Dendritic cell treated with granulocyte-macrophage colony-stimulating factor and Interleukin-4, amounts not matched to agents 40 ng/mL and 50 ng/mL, for 4 days (primary cell): ENCODE measurements at regions not wholly inside any gene's neighbourhood (a gene's known extent, or its start where the extent isn't known, plus 50 kb on each side); places are given as distances from the start of the nearest gene placed in this dataset.
"Not testable (repeated sequence)": the region's sequence is repeated elsewhere in the genome, so short reads cannot be mapped to it uniquely, and the experiment has no call there.

Experiments
- H3K27ac Mint-ChIP-seq: one replicate; pipeline ENCODE4 v1.8.0; 2022; ENCODE audit warnings: mild to moderate bottlenecking, mixed read lengths
- H3K27me3 Mint-ChIP-seq: one replicate; pipeline ENCODE4 v1.8.0; 2022; ENCODE audit warnings: mild to moderate bottlenecking, mixed read lengths
- H3K36me3 Mint-ChIP-seq: one replicate; pipeline ENCODE4 v1.8.0; 2022; ENCODE audit warnings: low read depth, mixed read lengths
- H3K4me1 Mint-ChIP-seq: one replicate; pipeline ENCODE4 v1.8.0; 2022; ENCODE audit warnings: low read depth, mixed read lengths
- H3K4me3 Mint-ChIP-seq: one replicate; pipeline ENCODE4 v1.8.0; 2022; ENCODE audit warnings: mild to moderate bottlenecking, moderate library complexity, mixed read lengths
- H3K9me3 Mint-ChIP-seq: one replicate; pipeline ENCODE4 v1.8.0; 2022; ENCODE audit warnings: mixed read lengths
- intact Hi-C: fragments of 100-400 bp; cut with micrococcal nuclease; formaldehyde crosslinking; loops from one replicate; pipeline ENCODE4 v1.15.0; 2022

DNA sequence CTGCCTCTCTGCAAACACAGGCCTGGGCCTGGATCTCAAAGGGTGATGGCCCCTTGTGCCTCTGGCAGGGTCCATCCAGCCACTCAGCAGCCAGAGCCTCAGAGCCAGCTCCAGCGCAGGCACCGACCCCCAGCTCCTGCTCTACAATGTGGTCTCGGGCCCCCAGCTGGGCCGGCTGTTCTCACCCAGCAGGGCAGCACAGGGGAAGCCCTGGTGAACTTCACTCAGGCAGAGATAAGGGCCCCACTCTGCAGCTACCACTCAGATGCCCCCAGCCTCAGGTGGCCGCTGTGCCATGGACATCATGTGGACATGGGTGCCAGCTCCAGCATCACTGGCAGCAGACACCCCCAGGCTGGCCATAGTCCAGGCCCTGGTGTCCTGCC, 173.1 kb downstream of the TBC1D2B start:
- H3K27me3 Mint-ChIP-seq = peaks cover 13% of the 10 kb centered on the region
- H3K4me1 Mint-ChIP-seq = peaks cover 8% of the 10 kb centered on the region
- no peak overlapping the region for H3K4me3 Mint-ChIP-seq
- no peak overlapping the region for H3K27ac Mint-ChIP-seq
- H3K36me3 Mint-ChIP-seq = no peaks in the 10 kb centered on the region
- intact Hi-C loops = no loop called here
- no peaks in the 10 kb centered on the region for H3K9me3 Mint-ChIP-seq

DNA sequence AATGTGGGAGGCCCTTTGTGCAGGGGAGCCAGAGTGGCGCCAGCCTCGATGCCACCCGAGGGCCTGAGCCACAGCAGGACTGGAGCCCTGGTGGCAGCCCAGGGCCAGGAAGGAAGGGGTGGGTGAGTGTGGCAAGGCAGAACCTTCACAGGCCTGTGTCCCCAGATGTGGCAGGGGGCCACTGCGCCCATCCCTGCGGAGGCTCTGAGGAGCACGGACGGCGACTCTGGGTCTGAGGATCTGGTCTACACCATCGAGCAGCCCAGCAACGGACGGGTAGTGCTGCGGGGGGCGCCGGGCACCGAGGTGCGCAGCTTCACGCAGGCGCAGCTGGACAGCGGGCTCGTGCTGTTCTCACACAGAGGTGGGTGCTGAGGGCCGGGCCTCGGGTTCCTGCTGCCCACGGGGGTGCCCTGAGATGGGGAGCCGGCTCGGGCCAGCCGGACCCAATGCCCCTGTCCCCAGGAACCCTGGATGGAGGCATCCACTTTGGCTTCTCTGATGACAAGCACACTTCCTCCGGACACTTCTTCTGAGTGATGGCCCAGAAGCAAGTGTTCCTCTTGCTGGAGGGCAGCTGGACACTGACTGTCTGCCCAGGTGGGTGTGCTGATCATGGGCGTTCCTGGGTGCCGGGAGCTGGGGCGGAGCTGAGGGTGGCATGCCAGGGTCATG, 173.6 kb downstream of the TBC1D2B start:
- H3K27ac Mint-ChIP-seq, intact Hi-C loops, H3K4me1 Mint-ChIP-seq, H3K36me3 Mint-ChIP-seq, H3K4me3 Mint-ChIP-seq, H3K9me3 Mint-ChIP-seq: not testable (repeated sequence)
- peaks cover 11% of the 10 kb centered on the region for H3K27me3 Mint-ChIP-seq

DNA sequence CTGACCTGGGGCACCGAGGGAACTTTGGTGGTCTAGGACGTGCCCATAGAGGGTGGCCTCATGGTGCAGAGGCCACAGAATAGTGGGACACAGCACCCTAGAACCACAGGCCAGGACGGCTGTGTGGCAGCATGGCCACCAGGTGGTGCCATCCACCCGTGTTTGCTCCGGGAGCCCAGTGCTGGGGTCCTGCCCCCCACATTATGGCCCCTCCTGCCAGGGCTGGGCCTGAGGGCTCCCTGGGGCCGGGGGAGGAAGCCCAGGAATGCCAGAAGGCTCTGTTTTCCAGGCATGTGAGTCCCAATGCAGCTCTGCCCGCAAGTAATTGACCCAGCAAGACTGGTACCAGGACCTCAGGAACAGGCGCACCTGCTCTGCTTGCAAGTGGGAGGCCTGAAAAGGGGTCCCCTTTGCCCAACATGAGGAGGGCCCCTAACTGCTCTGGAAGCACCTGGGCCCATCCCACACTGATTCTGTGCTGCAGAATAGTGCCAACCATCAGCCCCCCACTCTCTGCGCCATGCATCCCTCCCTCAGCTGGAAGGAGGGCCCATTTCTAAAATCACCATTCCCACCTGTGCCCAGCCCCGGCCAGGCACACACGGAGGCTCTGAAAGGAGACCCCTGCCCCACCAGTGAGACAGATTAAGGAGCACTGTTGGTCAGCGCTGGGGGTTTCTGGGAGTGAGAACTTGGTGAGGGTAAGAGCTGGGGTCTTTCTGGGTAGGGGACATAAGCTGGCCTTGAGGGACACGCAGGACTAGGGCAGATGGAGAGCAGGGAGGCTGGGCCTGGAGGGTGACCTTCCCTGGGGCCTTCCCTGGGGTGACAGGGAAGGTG, 174.4 kb downstream of the TBC1D2B start:
- H3K27ac Mint-ChIP-seq, H3K9me3 Mint-ChIP-seq, H3K4me3 Mint-ChIP-seq, H3K27me3 Mint-ChIP-seq, H3K4me1 Mint-ChIP-seq, intact Hi-C loops, H3K36me3 Mint-ChIP-seq: not testable (repeated sequence)

DNA sequence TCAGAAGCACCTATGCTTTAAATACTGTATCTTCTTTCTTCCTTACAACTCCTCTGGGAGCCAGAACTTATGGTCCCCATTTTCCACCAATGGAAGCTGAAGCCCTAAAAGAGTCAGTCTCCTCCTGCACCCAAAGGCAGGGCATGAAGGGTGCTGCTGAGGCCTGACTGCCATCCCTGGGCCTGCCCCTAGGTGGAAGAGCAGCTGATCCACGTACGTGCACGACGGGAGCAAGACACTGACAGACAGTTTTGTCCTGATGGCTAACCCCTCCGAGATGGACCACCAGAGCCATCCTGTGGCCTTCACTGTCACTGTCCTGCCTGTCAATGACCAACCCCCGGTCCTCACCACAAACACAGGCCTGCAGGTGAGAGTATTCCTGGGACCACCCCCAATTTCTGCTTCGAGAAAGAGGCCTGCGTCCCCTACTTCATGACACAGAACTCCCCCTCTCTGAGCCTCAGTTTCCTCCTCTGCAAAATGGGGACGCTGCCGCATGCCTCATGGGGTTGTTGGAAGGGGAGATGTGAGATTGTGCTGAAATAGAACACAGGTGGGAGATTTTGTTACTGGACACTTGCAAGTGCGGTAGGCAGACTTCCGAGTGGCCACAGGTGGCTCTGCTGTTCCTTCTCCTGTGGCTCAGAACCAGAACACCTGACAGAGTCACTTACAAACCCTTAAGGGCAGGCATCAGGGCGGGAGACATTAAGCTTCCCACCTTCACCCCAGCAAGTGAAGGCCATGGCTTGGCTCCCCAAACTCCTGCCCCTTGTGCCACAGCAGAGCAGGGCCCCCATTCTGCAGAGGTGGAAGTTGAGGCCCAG, 175.4 kb downstream of the TBC1D2B start:
- H3K9me3 Mint-ChIP-seq = no peaks in the 10 kb centered on the region
- peaks cover 3% of the 10 kb centered on the region for H3K27me3 Mint-ChIP-seq
- H3K4me3 Mint-ChIP-seq = no peak overlapping the region
- no peak overlapping the region for H3K27ac Mint-ChIP-seq
- intact Hi-C loops = no loop called here
- H3K4me1 Mint-ChIP-seq = no peaks in the 10 kb centered on the region
- H3K36me3 Mint-ChIP-seq = no peaks in the 10 kb centered on the region

DNA sequence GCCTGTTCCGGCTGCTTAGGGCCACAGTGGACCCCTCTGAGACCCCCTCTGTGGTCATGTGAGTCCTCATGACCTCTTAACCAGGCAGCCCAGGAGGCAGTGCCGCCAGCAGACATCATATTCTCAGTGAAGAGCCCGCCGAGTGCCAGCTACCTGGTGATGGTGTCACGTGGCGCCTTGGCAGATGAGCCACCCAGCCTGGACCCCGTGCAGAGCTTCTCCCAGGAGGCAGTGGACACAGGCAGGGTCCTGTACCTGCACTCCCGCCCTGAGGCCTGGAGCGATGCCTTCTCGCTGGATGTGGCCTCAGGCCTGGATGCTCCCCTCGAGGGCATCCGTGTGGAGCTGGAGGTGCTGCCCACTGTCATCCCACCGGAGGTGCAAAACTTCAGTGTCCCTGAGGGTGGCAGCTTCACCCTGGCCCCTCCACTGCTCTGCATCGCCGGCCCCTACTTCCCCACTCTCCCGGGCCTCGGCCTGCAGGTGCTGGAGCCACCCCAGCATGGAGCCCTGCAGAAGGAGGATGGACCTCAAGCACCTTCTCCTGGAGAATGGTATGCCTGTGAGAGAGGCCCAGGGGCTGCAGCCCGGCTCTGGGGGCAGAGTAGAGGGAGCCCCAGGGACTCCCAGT, 176.1 kb downstream of the TBC1D2B start:
- peaks cover 1% of the 10 kb centered on the region for H3K27me3 Mint-ChIP-seq
- H3K9me3 Mint-ChIP-seq = no peaks in the 10 kb centered on the region
- H3K4me3 Mint-ChIP-seq = no peak overlapping the region
- H3K27ac Mint-ChIP-seq = no peak overlapping the region
- H3K4me1 Mint-ChIP-seq = no peaks in the 10 kb centered on the region
- intact Hi-C loops = no loop called here
- no peaks in the 10 kb centered on the region for H3K36me3 Mint-ChIP-seq

DNA sequence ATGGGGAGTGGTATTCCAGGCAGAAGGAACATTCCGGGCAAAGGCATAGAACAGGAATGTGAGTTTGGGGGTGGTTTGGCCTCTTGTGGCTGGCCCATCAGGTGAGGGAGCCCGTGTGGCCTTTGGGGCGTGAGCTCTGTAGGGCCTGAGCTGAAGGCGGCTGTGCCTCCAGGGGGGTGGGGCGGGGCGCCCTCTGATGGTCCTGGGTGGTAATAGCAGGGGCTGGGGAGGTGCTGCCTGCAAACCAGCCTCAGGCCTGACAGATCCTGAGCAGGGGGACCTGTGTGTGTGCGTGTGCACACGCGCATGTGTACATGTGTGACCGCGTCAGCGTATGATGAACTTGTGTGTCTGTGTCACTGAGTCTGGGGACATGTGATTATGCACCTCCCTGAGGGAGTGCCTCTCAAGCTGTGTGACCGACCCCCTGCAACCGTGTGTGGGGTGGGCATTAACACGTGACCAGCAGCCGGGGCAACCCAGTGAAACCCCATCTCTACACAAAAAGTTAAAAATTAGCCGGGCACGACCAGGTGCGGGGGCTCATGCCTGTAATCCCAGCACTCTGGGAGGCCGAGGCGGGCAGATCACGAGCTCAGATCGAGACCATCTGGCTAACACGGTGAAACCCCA, 177.1 kb downstream of the TBC1D2B start:
- H3K36me3 Mint-ChIP-seq, H3K4me1 Mint-ChIP-seq, intact Hi-C loops, H3K4me3 Mint-ChIP-seq, H3K27me3 Mint-ChIP-seq, H3K27ac Mint-ChIP-seq, H3K9me3 Mint-ChIP-seq: not testable (repeated sequence)

DNA sequence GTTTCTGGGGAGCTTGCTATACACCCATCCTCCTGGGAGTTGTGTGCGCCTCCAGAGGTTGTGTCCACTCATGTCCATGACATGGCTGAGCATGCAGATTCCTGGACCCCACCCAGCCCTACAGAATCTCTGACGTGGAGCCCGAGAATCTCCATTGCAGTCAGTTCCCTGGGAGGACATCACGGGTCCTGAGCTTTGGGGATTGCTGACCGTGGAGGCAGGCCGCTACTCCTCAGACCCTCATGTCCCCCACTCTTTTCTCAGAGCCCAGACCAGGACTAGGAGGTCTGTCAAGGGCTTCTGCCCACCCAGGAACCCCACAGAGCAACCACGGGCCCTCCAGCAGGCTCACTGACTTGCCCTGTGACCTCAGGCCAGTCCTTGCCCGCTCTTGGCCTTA, 177.7 kb downstream of the TBC1D2B start:
- intact Hi-C loops, H3K27ac Mint-ChIP-seq, H3K27me3 Mint-ChIP-seq, H3K4me3 Mint-ChIP-seq, H3K36me3 Mint-ChIP-seq, H3K4me1 Mint-ChIP-seq, H3K9me3 Mint-ChIP-seq: not testable (repeated sequence)

DNA sequence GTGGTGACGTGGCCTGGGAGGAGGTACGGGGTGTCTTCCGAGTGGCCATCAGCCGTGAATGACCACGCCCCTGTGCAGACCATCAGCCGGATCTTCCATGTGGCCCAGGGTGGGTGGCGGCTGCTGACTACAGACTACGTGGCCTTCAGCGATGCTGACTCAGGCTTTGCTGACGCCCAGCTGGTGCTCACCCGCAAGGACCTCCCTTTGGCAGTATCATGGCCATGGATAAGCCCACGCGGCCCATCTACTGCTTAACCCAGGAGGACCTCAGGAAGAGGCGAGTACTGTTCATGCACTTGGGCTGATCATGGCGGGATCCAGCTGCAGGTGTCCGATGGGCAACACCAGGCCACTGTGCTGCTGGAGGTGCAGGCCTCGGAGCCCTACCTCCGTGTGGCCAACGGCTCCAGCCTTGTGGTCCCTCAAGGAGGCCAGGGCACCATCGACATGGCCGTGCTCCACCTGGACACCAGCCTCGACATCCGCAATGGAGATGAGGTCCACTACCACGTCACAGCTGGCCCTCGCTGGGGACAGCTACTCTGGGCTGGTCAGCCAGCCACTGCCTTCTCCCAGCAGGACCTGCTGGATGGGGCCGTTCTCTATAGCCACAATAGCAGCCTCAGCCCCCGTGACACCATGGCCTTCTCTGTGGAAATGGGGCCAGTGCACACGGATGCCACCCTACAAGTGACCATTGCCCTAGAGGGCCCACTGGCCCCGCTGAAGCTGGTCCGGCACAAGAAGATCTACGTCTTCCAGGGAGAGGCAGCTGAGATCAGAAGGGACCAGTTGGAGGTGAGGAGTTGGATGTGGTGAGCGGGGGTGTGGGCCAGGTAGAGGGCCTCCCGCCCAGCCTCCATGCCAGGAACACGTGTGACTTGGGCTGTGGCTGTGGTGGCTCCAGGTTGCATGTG, 178.4 kb downstream of the TBC1D2B start:
- Mint-ChIP-seq H3K4me1 (peaks cover 7% of the 10 kb centered on the region), H3K27me3 (peaks cover 6% of the 10 kb centered on the region), H3K4me3 (no peak overlapping the region), H3K9me3 (no peaks in the 10 kb centered on the region), H3K27ac (no peak overlapping the region), H3K36me3 (no peaks in the 10 kb centered on the region)
- intact Hi-C loops = no loop called here

DNA sequence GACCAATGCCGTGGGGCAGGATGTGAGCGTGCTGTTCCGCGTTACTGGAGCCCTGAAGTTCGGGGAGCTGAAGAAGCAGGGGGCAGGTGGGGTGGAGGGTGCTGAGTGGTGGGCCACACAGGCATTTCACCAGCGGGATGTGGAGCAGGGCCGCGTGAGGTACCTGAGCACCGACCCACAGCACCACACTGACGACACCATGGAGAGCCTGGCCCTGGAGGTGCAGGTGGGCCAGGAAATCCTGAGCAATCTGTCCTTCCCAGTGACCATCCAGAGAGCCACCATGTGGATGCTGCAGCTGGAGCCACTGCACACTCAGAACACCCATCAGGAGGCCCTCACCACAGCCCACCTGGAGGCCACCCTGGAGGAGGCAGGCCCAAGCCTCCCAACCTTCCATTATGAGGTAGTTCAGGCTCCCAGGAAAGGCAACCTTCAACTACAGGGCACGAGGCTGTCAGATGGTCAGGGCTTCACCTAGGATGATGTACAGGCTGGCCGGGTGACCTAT, 179.6 kb downstream of the TBC1D2B start:
- Mint-ChIP-seq H3K4me3 (no peak overlapping the region), H3K27ac (no peak overlapping the region), H3K36me3 (no peaks in the 10 kb centered on the region), H3K27me3 (peaks cover 6% of the 10 kb centered on the region), H3K9me3 (no peaks in the 10 kb centered on the region), H3K4me1 (peaks cover 7% of the 10 kb centered on the region)
- intact Hi-C loops = no loop called here

DNA sequence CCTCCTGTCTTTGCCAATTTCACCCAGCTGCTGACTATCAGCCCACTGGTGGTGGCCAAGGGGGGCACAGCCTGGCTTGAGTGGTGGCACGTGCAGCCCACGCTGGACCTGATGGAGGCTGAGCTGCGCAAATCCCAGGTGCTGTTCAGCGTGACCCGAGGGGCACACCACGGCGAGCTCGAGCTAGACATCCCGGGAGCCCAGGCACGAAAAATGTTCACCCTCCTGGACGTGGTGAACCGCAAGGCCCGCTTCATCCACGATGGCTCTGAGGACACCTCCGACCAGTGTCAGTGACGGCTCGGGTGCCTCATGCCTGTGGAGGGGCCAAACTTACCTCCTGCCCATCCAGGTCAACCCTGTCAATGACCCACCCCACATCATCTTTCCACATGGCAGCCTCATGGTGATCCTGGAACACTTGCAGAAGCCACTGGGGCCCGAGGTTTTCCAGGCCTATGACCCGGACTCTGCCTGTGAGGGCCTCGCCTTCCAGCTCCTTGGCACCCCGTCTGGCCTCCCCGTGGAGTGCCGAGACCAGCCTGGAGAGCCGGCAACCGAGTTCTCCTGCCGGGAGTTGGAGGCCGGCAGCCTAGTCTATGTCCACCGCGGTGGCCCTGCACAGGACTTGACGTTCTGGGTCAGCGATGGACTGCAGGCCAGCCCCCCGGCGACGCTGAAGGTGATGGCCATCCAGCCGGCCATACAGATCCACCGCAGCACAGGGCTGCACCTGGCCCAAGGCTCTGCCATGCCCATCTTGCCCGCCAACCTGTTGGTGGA, 180.2 kb downstream of the TBC1D2B start:
- H3K27ac Mint-ChIP-seq, H3K9me3 Mint-ChIP-seq, intact Hi-C loops, H3K27me3 Mint-ChIP-seq, H3K4me1 Mint-ChIP-seq, H3K36me3 Mint-ChIP-seq, H3K4me3 Mint-ChIP-seq: not testable (repeated sequence)

DNA sequence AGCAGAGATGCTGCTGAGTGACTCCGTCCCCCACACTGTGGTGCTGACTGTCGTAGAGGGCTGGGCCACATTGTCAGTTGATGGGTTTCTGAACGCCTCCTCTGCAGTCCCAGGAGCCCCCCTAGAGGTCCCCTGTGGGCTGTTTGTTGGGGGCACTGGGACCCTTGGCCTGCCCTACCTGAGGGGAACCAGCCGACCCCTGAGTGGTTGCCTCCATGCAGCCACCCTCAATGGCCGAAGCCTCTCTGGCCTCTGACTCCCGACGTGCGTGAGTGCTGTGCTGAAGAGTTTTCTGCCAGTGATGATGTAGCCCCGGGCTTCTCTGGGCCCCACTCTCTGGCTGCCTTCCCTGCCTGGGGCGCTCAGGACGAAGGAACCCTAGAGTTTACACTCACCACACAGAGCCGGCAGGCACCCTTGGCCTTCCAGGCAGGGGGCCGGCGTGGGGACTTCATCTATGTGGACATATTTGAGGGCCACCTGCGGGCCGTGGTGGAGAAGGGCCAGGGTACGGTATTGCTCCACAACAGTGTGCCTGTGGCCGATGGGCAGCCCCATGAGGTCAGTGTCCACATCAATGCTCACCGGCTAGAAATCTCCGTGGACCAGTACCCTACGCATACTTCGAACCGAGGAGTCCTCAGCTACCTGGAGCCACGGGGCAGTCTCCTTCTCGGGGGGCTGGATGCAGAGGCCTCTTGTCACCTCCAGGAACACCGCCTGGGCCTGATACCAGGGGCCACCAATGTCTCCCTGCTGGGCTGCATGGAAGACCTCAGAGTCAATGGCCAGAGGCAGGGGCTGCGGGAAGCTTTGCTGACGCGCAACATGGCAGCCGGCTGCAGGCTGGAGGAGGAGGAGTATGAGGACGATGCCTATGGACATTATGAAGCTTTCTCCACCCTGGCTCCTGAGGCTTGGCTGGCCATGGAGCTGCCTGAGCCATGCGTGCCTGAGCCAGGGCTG, 181.1 kb downstream of the TBC1D2B start:
- intact Hi-C loops, H3K36me3 Mint-ChIP-seq, H3K4me3 Mint-ChIP-seq, H3K27me3 Mint-ChIP-seq, H3K9me3 Mint-ChIP-seq, H3K27ac Mint-ChIP-seq: not testable (repeated sequence)
- H3K4me1 Mint-ChIP-seq = peaks cover 12% of the 10 kb centered on the region
